Osteoblast (primary cell): ENCODE measurements at regions not wholly inside any gene's neighbourhood (a gene's known extent, or its start where the extent isn't known, plus 50 kb on each side); places are given as distances from the start of the nearest gene placed in this dataset.

Source experiments
- DNase-seq: peaks from one replicate; pipeline ENCODE4 v3.0.0; 2011; ENCODE audit warnings: low spot score, mixed read lengths; ENCODE audit not compliant: insufficient read length; ENCODE audit errors: missing footprints
- H2AFZ ChIP-seq: 2 replicates; pipeline ENCODE4 v1.6.0; 2011; ENCODE audit warnings: mild to moderate bottlenecking, low read length
- H3K27ac ChIP-seq: 2 replicates; pipeline ENCODE4 v1.5.1; 2011; ENCODE audit warnings: mild to moderate bottlenecking, low read depth, low read length, moderate library complexity
- H3K27me3 ChIP-seq: 2 replicates; pipeline ENCODE4 v1.6.0; 2012; ENCODE audit warnings: mild to moderate bottlenecking, control low read depth, inconsistent platforms, low read length, moderate library complexity; ENCODE audit not compliant: insufficient read depth
- H3K36me3 ChIP-seq: 2 replicates; pipeline ENCODE4 v1.5.1; 2011; ENCODE audit warnings: mild to moderate bottlenecking, low read length, control low read depth, moderate library complexity; ENCODE audit not compliant: insufficient read depth
- H3K4me1 ChIP-seq: 2 replicates; pipeline ENCODE4 v1.5.1; 2011; ENCODE audit warnings: mild to moderate bottlenecking, low read length, control low read depth, moderate library complexity; ENCODE audit not compliant: insufficient read depth
- H3K4me2 ChIP-seq: 2 replicates; pipeline ENCODE4 v1.6.0; 2011; ENCODE audit warnings: mild to moderate bottlenecking, low read length; ENCODE audit not compliant: insufficient read depth
- H3K4me3 ChIP-seq: fragments of 200-600 bp; sonication (generic); 3 replicates; pipeline ENCODE4 v1.5.1; 2012; ENCODE audit warnings: mild to moderate bottlenecking, low read length, inconsistent platforms; ENCODE audit not compliant: insufficient read depth
- H3K79me2 ChIP-seq: 2 replicates; pipeline ENCODE4 v1.6.0; 2012; ENCODE audit warnings: mild to moderate bottlenecking, low read length, control low read depth, inconsistent platforms; ENCODE audit not compliant: insufficient read depth
- H3K9me3 ChIP-seq: 2 replicates; pipeline ENCODE4 v1.5.1; 2011; ENCODE audit warnings: low read depth, low read length, control low read depth
- H4K20me1 ChIP-seq: 2 replicates; pipeline ENCODE4 v1.6.0; 2012; ENCODE audit warnings: mild to moderate bottlenecking, low read length, control low read depth; ENCODE audit not compliant: insufficient read depth
- TF ChIP-seq, protein P1 (sequence below): IDR thresholded peaks from 2 replicates; pipeline ENCODE4 v1.5.1; 2011; ENCODE audit warnings: mild to moderate bottlenecking, low read depth, low read length, moderate library complexity; ENCODE audit errors: extremely low read depth

DNA sequence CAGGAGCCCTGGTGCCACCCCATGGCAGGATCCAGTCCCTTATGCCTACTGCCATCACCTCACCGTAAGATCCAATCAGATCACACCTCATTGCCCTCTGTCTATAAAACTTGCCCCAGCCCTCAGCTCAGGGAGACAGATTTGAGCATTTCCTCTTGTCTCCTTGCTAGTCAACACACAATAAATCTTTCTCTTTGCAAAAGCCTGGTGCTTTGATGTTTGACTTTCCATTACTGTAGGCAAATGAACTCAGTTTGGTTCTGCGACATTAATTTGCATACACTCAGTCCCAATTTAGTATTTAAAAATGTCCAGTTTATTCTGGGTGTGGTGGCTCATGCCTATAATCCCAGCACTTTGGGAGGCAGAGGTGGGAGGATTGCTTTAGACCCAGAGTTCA lies 188.4 kb downstream of the AEBP2 start:
- no peaks in the 10 kb centered on the region for H3K9me3 ChIP-seq
- no peak overlapping the region for H3K4me3 ChIP-seq
- DNase-seq: no peak

GRCh38 chr12:19630536-19630935 lies 191.2 kb downstream of the AEBP2 start:
- no peak overlapping the region for H2AFZ ChIP-seq

More for the DNA sequence above, 188.4 kb downstream of the AEBP2 start:
- TF ChIP-seq, protein P1, sequence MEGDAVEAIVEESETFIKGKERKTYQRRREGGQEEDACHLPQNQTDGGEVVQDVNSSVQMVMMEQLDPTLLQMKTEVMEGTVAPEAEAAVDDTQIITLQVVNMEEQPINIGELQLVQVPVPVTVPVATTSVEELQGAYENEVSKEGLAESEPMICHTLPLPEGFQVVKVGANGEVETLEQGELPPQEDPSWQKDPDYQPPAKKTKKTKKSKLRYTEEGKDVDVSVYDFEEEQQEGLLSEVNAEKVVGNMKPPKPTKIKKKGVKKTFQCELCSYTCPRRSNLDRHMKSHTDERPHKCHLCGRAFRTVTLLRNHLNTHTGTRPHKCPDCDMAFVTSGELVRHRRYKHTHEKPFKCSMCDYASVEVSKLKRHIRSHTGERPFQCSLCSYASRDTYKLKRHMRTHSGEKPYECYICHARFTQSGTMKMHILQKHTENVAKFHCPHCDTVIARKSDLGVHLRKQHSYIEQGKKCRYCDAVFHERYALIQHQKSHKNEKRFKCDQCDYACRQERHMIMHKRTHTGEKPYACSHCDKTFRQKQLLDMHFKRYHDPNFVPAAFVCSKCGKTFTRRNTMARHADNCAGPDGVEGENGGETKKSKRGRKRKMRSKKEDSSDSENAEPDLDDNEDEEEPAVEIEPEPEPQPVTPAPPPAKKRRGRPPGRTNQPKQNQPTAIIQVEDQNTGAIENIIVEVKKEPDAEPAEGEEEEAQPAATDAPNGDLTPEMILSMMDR: no peak
- H4K20me1 ChIP-seq: no peaks in the 10 kb centered on the region
- H3K27me3 ChIP-seq: no peaks in the 10 kb centered on the region
- H3K4me2 ChIP-seq: no peak overlapping the region
- no peaks in the 10 kb centered on the region for H3K79me2 ChIP-seq
- no peaks in the 10 kb centered on the region for H3K4me1 ChIP-seq
- no peak overlapping the region for H2AFZ ChIP-seq
- H3K36me3 ChIP-seq: no peaks in the 10 kb centered on the region
- H3K27ac ChIP-seq: no peak overlapping the region

GRCh38 chr12:19633194-19633593 lies 193.9 kb downstream of the AEBP2 start:
- no peaks in the 10 kb centered on the region for H3K36me3 ChIP-seq
- no peaks in the 10 kb centered on the region for H3K9me3 ChIP-seq
- no peak overlapping the region for H2AFZ ChIP-seq
- DNase-seq: no peak
- no peaks in the 10 kb centered on the region for H4K20me1 ChIP-seq
- H3K4me2 ChIP-seq: no peak overlapping the region
- no peaks in the 10 kb centered on the region for H3K79me2 ChIP-seq
- TF ChIP-seq, protein P1: no peak
- H3K4me3 ChIP-seq: no peak overlapping the region
- no peak overlapping the region for H3K27ac ChIP-seq
- no peaks in the 10 kb centered on the region for H3K27me3 ChIP-seq
- no peaks in the 10 kb centered on the region for H3K4me1 ChIP-seq

More at GRCh38 chr12:19630536-19630935, 191.2 kb downstream of the AEBP2 start:
- Histone ChIP-seq H3K79me2 (no peaks in the 10 kb centered on the region), H3K4me2 (no peak overlapping the region), H3K27ac (no peak overlapping the region), H3K9me3 (no peaks in the 10 kb centered on the region), H3K27me3 (no peaks in the 10 kb centered on the region), H3K4me3 (no peak overlapping the region), H4K20me1 (no peaks in the 10 kb centered on the region), H3K4me1 (no peaks in the 10 kb centered on the region), H3K36me3 (no peaks in the 10 kb centered on the region)
- no peak for DNase-seq
- TF ChIP-seq, protein P1: no peak

DNA sequence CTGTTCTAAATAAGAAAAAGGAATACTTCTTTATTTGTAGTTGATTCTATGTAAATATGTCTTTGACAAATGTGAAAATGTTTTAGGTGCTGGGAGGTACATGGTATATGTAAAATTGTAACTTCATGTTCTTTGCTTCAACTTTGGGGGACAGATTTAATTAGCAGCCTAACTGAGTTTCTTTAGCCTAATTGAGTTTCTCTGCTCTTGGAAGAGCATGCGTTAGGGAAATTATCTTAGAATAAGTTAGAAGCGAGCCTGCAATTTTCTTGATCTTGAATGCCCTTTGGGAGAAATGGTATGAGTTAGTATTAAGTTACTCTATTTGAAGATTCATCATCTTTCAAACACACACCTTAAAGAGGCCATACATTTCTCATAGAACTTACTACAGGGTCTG lies 194.3 kb downstream of the AEBP2 start:
- H3K9me3 ChIP-seq: no peaks in the 10 kb centered on the region
- H3K27me3 ChIP-seq: no peaks in the 10 kb centered on the region
- no peak overlapping the region for H3K27ac ChIP-seq
- no peaks in the 10 kb centered on the region for H3K79me2 ChIP-seq
- H4K20me1 ChIP-seq: no peaks in the 10 kb centered on the region
- no peak overlapping the region for H2AFZ ChIP-seq
- no peak overlapping the region for H3K4me3 ChIP-seq
- no peak overlapping the region for H3K4me2 ChIP-seq
- TF ChIP-seq, protein P1: no peak
- H3K36me3 ChIP-seq: no peaks in the 10 kb centered on the region
- no peaks in the 10 kb centered on the region for H3K4me1 ChIP-seq
- no peak for DNase-seq
